CD4-positive, alpha-beta T cell treated with Interleukin-6 for 4 hours (primary cell): ENCODE measurements at regions not wholly inside any gene's neighbourhood (a gene's known extent, or its start where the extent isn't known, plus 50 kb on each side); places are given as distances from the start of the nearest gene placed in this dataset.
A peak's percentile ranks its signal among the peaks of the same experiment; 100 is the strongest.

ENCODE experiments used
- DNase-seq: peaks from one replicate; pipeline ENCODE4 v3.0.0-alpha.2; 2020; ENCODE audit warnings: mixed read lengths

- DNase-seq: peak; percentile 29
Observed at GRCh38 chr9:1939926-1940368, 75.2 kb upstream of the SMARCA2 start.

- DNase-seq: no peak
Observed at GRCh38 chr9:1941989-1942388, 73.2 kb upstream of the SMARCA2 start.

- no peak for DNase-seq
Observed at GRCh38 chr9:1946526-1947283, 68.4 kb upstream of the SMARCA2 start.

DNA sequence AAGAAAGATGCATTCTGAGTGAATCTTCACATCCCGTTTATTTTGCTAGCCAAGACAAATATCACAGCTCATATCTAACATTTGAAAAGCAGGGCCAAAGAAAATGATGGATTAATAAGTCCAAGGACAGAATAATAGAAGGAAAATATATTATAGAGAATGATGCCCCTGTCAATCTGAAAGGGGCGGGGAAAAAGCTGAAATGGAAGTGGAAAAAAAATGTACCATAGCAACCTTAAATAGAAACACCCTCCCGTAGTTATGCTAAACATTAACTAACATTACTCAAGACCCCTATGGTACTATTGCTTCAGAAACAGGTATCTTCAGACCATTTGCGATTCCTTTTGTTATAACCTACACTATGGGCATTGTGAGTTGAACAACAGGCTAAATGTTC lies 67.7 kb upstream of the SMARCA2 start:
- DNase-seq: no peak

- no peak for DNase-seq
Observed at GRCh38 chr9:1948541-1948940, 66.6 kb upstream of the SMARCA2 start.

DNA sequence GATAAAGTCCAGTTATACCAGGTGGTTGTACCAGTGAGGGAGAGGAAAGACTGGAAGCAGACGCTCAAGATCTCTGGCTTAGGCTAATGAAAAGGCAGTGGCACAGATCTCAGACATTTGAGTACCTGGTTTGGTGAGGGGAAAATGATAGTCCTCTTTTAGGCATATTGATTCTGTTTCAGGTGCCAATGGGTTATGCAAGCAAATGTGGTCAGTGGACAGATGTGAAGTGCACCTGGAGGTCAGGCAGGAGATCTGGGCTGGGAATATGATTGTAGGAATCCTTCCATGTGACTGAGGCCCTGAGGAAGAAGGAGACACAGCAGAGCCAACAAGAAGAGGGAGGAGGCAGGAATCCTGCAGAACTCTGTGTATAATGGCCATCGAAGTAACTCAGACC lies 63.7 kb upstream of the SMARCA2 start:
- no peak for DNase-seq

DNA sequence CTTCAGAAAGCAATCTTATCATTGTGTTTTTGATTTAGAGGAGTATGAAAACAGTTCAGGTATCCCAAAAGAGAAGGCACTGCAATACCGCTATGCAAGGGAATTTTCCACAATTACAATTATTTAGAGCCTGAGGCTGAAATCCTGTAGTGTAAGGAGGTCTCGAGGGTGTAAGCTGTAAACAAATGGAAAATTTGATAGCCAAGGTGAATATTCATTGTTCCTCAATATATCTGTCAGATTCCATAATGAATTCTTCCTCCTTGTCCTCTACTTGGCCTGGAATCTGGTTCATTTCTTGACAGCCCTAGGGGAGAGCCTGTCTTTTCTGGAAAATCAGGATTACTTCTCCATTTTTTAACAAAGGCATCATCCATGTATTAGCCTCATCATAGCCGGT lies 63.1 kb upstream of the SMARCA2 start:
- no peak for DNase-seq

- no peak for DNase-seq
Observed at GRCh38 chr9:1954238-1954637, 60.9 kb upstream of the SMARCA2 start.

DNA sequence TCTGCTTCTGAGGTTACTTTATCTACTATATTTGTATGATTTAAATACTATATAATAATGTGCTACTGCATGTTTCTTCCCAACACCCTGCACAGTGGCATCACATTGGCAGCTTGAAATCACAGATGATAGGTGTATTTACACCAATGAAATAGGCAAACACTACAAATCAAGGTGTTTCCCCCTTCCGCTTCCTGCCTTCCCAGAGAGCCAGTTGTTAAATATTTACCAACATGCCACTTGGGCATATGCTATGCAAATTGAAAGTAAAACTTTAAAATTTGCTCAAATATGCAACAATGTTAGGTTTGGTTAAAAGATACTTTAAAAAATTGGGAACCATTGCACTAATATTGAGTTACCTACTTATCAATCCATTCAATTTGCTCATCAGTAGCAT lies 58.2 kb upstream of the SMARCA2 start:
- DNase-seq: no peak

DNA sequence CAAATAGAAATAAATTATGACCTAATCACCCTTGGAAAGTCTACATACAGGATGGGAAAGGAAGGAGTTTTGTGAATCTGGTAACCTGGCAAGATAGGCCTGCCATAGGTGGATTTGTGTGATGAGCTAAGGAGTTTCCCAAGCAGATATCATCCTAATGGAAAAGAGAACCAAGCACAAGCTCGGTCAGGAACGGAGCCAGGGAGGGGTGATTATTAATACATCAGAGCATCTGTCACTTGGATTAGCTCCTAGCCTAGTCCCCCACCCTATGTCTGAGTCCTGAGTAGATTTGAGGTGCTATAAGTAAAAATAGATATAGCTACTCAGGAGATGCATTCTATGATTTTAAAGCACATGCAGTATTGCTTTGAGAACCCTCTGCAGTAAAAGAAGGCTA lies 57.3 kb upstream of the SMARCA2 start:
- no peak for DNase-seq

GRCh38 chr9:1959371-1959770 lies 55.8 kb upstream of the SMARCA2 start:
- DNase-seq: no peak

DNA sequence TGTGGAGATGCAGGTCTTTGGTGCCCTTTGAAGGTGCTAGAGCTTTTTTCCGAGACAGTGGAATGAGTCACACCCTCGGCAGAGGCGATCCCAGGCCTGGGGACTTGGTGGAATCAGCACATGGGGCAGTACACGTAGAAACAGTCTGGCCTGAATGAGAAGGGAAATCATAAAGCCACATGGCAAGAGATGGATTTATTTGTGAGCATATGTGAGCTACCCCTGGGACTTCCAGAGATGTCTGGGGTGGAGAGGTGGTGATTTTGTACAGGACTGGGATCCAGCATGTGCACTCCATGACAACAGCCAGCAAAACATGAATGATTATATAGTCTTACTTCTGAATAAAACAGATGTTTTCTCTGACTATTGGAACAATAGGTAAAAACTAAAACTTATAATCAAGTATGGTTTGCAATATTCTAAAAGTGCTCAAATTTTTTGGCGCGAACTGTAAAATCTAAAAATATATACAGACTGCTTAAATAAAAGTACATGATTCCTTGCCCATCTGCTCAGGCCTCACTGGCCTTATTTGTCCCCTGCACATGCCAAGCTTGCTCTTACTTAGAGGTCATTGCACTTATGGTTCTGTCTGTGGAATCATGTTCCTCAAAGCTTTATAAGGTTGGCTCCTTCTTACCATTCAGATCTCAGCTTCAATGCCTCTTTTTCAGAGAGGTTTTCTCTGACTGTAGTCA lies 54.7 kb upstream of the SMARCA2 start:
- no peak for DNase-seq

GRCh38 chr9:1962122-1962521 lies 53.0 kb upstream of the SMARCA2 start:
- no peak for DNase-seq

DNA sequence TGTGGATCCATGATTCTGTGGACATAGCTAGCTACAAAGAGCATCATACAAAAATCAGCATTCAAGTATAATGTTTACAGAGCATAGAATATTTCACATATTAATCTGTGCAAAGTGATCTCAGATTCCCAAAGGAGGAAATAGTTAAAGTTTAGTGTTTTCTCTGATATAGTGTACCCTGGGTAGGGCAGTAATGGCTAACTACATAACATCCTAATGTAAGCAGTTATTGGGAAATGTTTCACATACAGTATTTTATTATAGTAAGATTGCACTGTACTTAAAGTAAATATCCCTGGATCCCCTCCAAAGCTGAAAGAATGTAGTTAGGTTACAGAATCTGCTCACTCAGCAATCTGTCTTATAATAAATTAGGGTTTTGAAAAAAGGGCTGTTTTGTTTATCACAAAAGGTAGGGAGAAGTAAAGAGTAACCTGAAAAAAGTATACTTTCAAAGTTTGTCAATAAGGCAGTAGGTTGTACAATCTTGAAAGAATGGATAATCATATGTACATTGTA lies 52.5 kb upstream of the SMARCA2 start:
- DNase-seq: no peak

DNA sequence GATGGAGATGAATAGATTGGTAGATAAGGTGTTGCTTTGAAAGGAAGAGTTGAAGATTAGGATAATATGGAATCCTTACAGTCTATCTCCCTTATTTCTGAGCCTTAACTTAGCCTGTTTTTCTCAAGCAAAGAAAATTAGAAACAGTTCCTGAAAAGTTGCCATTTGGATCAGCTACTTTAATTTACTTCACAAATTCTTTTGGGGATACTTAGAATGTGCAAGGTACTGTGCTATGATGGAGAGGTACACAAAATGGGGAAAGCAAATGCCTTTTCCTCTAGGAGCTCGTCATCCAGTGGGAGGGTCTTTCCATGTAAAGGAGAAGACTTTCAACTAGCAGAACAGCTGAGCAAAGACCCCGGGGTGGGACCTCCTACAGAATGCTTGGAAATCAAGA lies 51.1 kb upstream of the SMARCA2 start:
- DNase-seq: no peak
